Heart right ventricle (tissue), 16 donors: ENCODE measurements at regions not wholly inside any gene's neighbourhood (a gene's known extent, or its start where the extent isn't known, plus 50 kb on each side); places are given as distances from the start of the nearest gene placed in this dataset.
A peak's percentile ranks its signal among the peaks of the same experiment; 100 is the strongest.

Experiments
- ATAC-seq, 8 donors: fragments of 200-7000 bp; cut with Tn5 transposase; one replicate each; pipeline ENCODE4 v1.9.1; 2020; ENCODE audit warnings: mild to moderate bottlenecking in 8 of 8, moderate library complexity in 8 of 8, moderate number of reproducible peaks in 1 of 8
- DNase-seq, 2 donors: peaks; one replicate each; pipeline ENCODE4 v3.0.0-alpha.2; 2020
- H3K27ac ChIP-seq, 10 donors: fragments of 200-600 bp; sonication (generic) in 2 of 10; one replicate each; pipeline versions ENCODE4 v1.5.0 to v1.8.0; 2020 to 2022; ENCODE audit warnings: mild to moderate bottlenecking in 3 of 10
- H3K27me3 ChIP-seq, 7 donors: fragments of 200-600 bp; one replicate each; pipeline ENCODE4 v1.8.0; 2021 to 2022; ENCODE audit warnings: mild to moderate bottlenecking in 2 of 7
- H3K36me3 ChIP-seq, 9 donors: fragments of 200-600 bp; sonication (generic) in 1 of 9; one replicate each; pipeline versions ENCODE4 v1.5.0 to v1.8.0; 2020 to 2022; ENCODE audit warnings: mild to moderate bottlenecking in 2 of 9
- H3K4me1 ChIP-seq, 9 donors: fragments of 200-600 bp; sonication (generic) in 1 of 9; one replicate each; pipeline versions ENCODE4 v1.5.0 to v1.8.0; 2020 to 2022; ENCODE audit warnings: mild to moderate bottlenecking in 4 of 9
- H3K4me3 ChIP-seq, 10 donors: fragments of 200-600 bp; sonication (generic) in 2 of 10; one replicate each; pipeline versions ENCODE4 v1.5.0 to v1.8.0; 2020 to 2022; ENCODE audit warnings: mild to moderate bottlenecking in 7 of 10, moderate library complexity in 2 of 10
- H3K9me3 ChIP-seq, 11 donors: fragments of 200-600 bp in 10 of 11; sonication (generic) in 2 of 11; one replicate each; pipeline versions ENCODE4 v1.5.0 to v1.8.0; 2013 to 2022; ENCODE audit warnings: mild to moderate bottlenecking in 2 of 11, control low read depth in 1 of 11, moderate library complexity in 1 of 11
- CTCF ChIP-seq, 9 donors: fragments of 200-600 bp; sonication (generic) in 2 of 9; IDR thresholded peaks; one replicate each; pipeline versions ENCODE4 v1.5.0 to v1.8.0; 2021 to 2022; ENCODE audit warnings: antibody characterized with exemption in 9 of 9, mild to moderate bottlenecking in 5 of 9, moderate library complexity in 1 of 9
- WGBS, 2 donors: extraction: QIAGEN DNeasy Blood & Tissue Kit; methylation state at CpG; one replicate each; pipeline ENCODE4 v1.1.7; 2013; ENCODE audit warnings: inconsistent platforms in 1 of 2; 5-methylcytosine and 5-hydroxymethylcytosine counted together
- intact Hi-C, 10 donors: fragments of 100-400 bp; cut with DNase I; formaldehyde crosslinking; loops; one replicate each; pipeline versions ENCODE4 v1.11.1 to v1.14.2; 2022
- donor health status: Arrhythmogenic right ventricular cardiomyopathy.
- donor health status: ischemic (EF 13 %, LVEDD 7.1; RV severe dilation, severe dysfunction).
- donor health status: healthy with polysubstance abuse.
- donor health status: DM: no; HTN: yes; CAD: no.
- donor health status: DM: no; HTN: no; CAD: no.
- donor health status: ischemic (EF 25% LVEDD 6.9; RV normal size, moderate dysfunction).
- donor health status: ischemic (EF 25% LVEDD 5.7; RV mildly dilated, moderate dysfunction).
- donor health status: healthy.
- donor health status: DM: yes; HTN: yes; CAD: no.
- donor health status: Ischemic cardiomyopathy.
- donor health status: ischemic (EF 35%, LVEDD 5.7; RV mildly dilated, moderate dysfunction).
- donor health status: nonischemic (EF 11% LVEDD 7.7; RV severe dilation, severe dysfunction).
- donor health status: DM: yes; HTN: yes; CAD: no.
- donor health status: PGD.
- donor health status: ischemic (EF 29% LVEDD 5.4; RV normal size, mild dysfunction).
- donor health status: nonischemic (EF 23%, LVEDD 6.1; RV moderate dilation, normal function).

GRCh38 chr13:74768521-74769085 lies 634.4 kb upstream of the KLF12 start:
- Histone ChIP-seq H3K27me3 (no peaks in the 10 kb centered on the region), H3K27ac (no peak overlapping the region), H3K4me3 (no peak overlapping the region), H3K4me1 (peaks cover 0 to 13% (median 0%) of the 10 kb centered on the region in 9 donors), H3K9me3 (no peaks in the 10 kb centered on the region), H3K36me3 (no peaks in the 10 kb centered on the region)
- no peak for TF ChIP-seq CTCF (IDR thresholded peaks at IDR 0.05)
- WGBS, 2 donors = 57 to 67% methylated on average over 5 of the region's 5 CpGs
- DNase-seq = no peak
- ATAC-seq = no peak
- intact Hi-C loops = no loop called here

GRCh38 chr13:74767050-74767449 lies 632.8 kb upstream of the KLF12 start:
- intact Hi-C loops = no loop called here
- no peak for TF ChIP-seq CTCF (IDR thresholded peaks at IDR 0.05)
- H3K36me3 ChIP-seq = no peaks in the 10 kb centered on the region
- no peaks in the 10 kb centered on the region for H3K27me3 ChIP-seq
- peaks cover 0 to 12% (median 0%) of the 10 kb centered on the region in 9 donors for H3K4me1 ChIP-seq
- H3K27ac ChIP-seq = no peak overlapping the region
- H3K9me3 ChIP-seq = no peaks in the 10 kb centered on the region
- 95 to 99% methylated on average over 1 of the region's 1 CpG for WGBS, 2 donors
- DNase-seq (no peak), ATAC-seq (peak in 1 of 8 donors; percentile 39)
- no peak overlapping the region for H3K4me3 ChIP-seq

- Histone ChIP-seq H3K27ac (no peak overlapping the region), H3K4me3 (no peak overlapping the region), H3K4me1 (peaks cover 0 to 12% (median 0%) of the 10 kb centered on the region in 9 donors), H3K27me3 (no peaks in the 10 kb centered on the region), H3K9me3 (no peaks in the 10 kb centered on the region), H3K36me3 (no peaks in the 10 kb centered on the region)
- intact Hi-C loops = no loop called here
- ATAC-seq = no peak
- no peak for TF ChIP-seq CTCF (IDR thresholded peaks at IDR 0.05)
- no peak for DNase-seq
- WGBS, 2 donors = 82 to 87% methylated on average over 5 of the region's 5 CpGs
Measured at GRCh38 chr13:74765955-74766354, 631.8 kb upstream of the KLF12 start.

- intact Hi-C loops = no loop called here
Measured at GRCh38 chr13:74761801-74762757, 627.9 kb upstream of the KLF12 start.

More at GRCh38 chr13:74761801-74762757, 627.9 kb upstream of the KLF12 start:
- H3K4me3 ChIP-seq = no peak overlapping the region
- H3K27me3 ChIP-seq = no peaks in the 10 kb centered on the region
- DNase-seq = no peak
- H3K36me3 ChIP-seq = no peaks in the 10 kb centered on the region
- H3K4me1 ChIP-seq = no peaks in the 10 kb centered on the region
- no peak for TF ChIP-seq CTCF (IDR thresholded peaks at IDR 0.05)
- no peak overlapping the region for H3K27ac ChIP-seq
- WGBS, 2 donors = 88 to 93% methylated on average over 2 of the region's 2 CpGs
- no peak for ATAC-seq
- H3K9me3 ChIP-seq = no peaks in the 10 kb centered on the region
